ENCODE measurements at regions not wholly inside any gene's neighbourhood (a gene's known extent, or its start where the extent isn't known, plus 50 kb on each side); places are given as distances from the start of the nearest gene placed in this dataset.

GRCh38 chr10:109218207-109218606 is 705.1 kb downstream of the XPNPEP1 start:
- TF ChIP-seq CTCF (conservative IDR thresholded peaks at IDR 0.05; ENCODE audit: low read depth in 2 of 2) (no peak), EZH2 (IDR thresholded peaks at IDR 0.05; ENCODE audit: low read depth, unreplicated experiment) (no peak), ZNF331 (CRISPR knock-in tag; IDR thresholded peaks at IDR 0.05; ENCODE audit: low read depth) (no peak), POLR2AphosphoS5 (IDR thresholded peaks at IDR 0.05; ENCODE audit: low read depth) (no peak), EZH2phosphoT487 (IDR thresholded peaks at IDR 0.05; ENCODE audit: unreplicated experiment) (no peak), JUNB (IDR thresholded peaks at IDR 0.05; ENCODE audit: unreplicated experiment) (no peak), ETS1 (IDR thresholded peaks at IDR 0.05) (no peak), NANOG (IDR thresholded peaks at IDR 0.05; ENCODE audit: borderline replicate concordance) (no peak), CREB1 (CRISPR knock-in tag; IDR thresholded peaks at IDR 0.05; ENCODE audit: low read depth) (no peak)
- TF ChIP-seq, protein P1, sequence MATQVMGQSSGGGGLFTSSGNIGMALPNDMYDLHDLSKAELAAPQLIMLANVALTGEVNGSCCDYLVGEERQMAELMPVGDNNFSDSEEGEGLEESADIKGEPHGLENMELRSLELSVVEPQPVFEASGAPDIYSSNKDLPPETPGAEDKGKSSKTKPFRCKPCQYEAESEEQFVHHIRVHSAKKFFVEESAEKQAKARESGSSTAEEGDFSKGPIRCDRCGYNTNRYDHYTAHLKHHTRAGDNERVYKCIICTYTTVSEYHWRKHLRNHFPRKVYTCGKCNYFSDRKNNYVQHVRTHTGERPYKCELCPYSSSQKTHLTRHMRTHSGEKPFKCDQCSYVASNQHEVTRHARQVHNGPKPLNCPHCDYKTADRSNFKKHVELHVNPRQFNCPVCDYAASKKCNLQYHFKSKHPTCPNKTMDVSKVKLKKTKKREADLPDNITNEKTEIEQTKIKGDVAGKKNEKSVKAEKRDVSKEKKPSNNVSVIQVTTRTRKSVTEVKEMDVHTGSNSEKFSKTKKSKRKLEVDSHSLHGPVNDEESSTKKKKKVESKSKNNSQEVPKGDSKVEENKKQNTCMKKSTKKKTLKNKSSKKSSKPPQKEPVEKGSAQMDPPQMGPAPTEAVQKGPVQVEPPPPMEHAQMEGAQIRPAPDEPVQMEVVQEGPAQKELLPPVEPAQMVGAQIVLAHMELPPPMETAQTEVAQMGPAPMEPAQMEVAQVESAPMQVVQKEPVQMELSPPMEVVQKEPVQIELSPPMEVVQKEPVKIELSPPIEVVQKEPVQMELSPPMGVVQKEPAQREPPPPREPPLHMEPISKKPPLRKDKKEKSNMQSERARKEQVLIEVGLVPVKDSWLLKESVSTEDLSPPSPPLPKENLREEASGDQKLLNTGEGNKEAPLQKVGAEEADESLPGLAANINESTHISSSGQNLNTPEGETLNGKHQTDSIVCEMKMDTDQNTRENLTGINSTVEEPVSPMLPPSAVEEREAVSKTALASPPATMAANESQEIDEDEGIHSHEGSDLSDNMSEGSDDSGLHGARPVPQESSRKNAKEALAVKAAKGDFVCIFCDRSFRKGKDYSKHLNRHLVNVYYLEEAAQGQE (IDR thresholded peaks at IDR 0.05; ENCODE audit: unreplicated experiment) = no peak

All from GM23338 (cell line).